Upper lobe of left lung (tissue), 6 donors: ENCODE measurements at regions not wholly inside any gene's neighbourhood (a gene's known extent, or its start where the extent isn't known, plus 50 kb on each side); places are given as distances from the start of the nearest gene placed in this dataset.

Experiments used
- ATAC-seq, 2 donors: fragments of 200-7000 bp; cut with Tn5 transposase; one replicate each; pipeline ENCODE4 v1.9.1; 2022; ENCODE audit warnings: mild to moderate bottlenecking in 2 of 2, moderate library complexity in 2 of 2; ENCODE audit not compliant: low FRiP score in 2 of 2
- DNase-seq, 2 donors: peaks; one replicate each; pipeline ENCODE4 v3.0.0-alpha.2; 2019 to 2020
- H3K27ac ChIP-seq, 4 donors: fragments of 200-600 bp; sonication (generic); one replicate each; pipeline ENCODE4 v1.5.1; 2016 to 2019
- H3K27me3 ChIP-seq, 4 donors: fragments of 200-600 bp; sonication (generic); one replicate each; pipeline ENCODE4 v1.5.1; 2017 to 2019
- H3K36me3 ChIP-seq, 4 donors: fragments of 200-600 bp; sonication (generic); one replicate each; pipeline ENCODE4 v1.5.1; 2016 to 2019
- H3K4me1 ChIP-seq, 4 donors: fragments of 200-600 bp; sonication (generic); one replicate each; pipeline ENCODE4 v1.5.1; 2018 to 2019
- H3K4me3 ChIP-seq, 4 donors: fragments of 200-600 bp; sonication (generic); one replicate each; pipeline ENCODE4 v1.5.1; 2017 to 2019; ENCODE audit warnings: mild to moderate bottlenecking in 2 of 4, moderate library complexity in 1 of 4
- H3K9me3 ChIP-seq, 4 donors: fragments of 200-600 bp; sonication (generic); one replicate each; pipeline ENCODE4 v1.5.1; 2018 to 2019
- CTCF ChIP-seq, 6 experiments: fragments of 450-650 bp in 4 of 6; fragments of 200-600 bp in 2 of 6; sonication (generic) in 2 of 6; IDR thresholded peaks; one replicate each; pipeline ENCODE4 v1.5.1; 2016 to 2019; ENCODE audit warnings: antibody characterized with exemption in 6 of 6
- EP300 ChIP-seq, 4 donors: sonication (generic); formaldehyde crosslinking; IDR thresholded peaks; one replicate each; pipeline ENCODE4 v1.5.1; 2017; ENCODE audit warnings: antibody characterized with exemption in 4 of 4, control low read depth in 2 of 4
- POLR2A ChIP-seq, 4 donors: fragments of 450-650 bp; IDR thresholded peaks; one replicate each; pipeline ENCODE4 v1.5.1; 2016 to 2017; ENCODE audit warnings: antibody characterized with exemption in 4 of 4, mild to moderate bottlenecking in 2 of 4
- POLR2AphosphoS5 ChIP-seq, 2 donors: sonication (generic); formaldehyde crosslinking; IDR thresholded peaks; one replicate each; pipeline ENCODE4 v1.5.1; 2017; ENCODE audit warnings: antibody characterized with exemption in 2 of 2
- WGBS, 2 donors: methylation state at CpG; one replicate each; pipeline ENCODE4 v1.1.5; 2017 to 2018; 5-methylcytosine and 5-hydroxymethylcytosine counted together
- donor health status: DM: no; HTN: no; CAD: no; lungs with moderate emphysema.
- donor health status: DM: no; HTN: yes; CAD: no; lungs with severe emphysema.

GRCh38 chr2:6443061-6443823 lies 422.5 kb downstream of the CMPK2 start:
- Histone ChIP-seq H3K4me3 (no peak overlapping the region), H3K4me1 (no peaks in the 10 kb centered on the region), H3K27ac (no peak overlapping the region), H3K36me3 (no peaks in the 10 kb centered on the region), H3K27me3 (no peaks in the 10 kb centered on the region), H3K9me3 (no peaks in the 10 kb centered on the region)
- WGBS, 2 donors: 89 to 91% methylated on average over 3 to 4 of the region's 4 CpGs
- TF ChIP-seq POLR2AphosphoS5 (IDR thresholded peaks at IDR 0.05) (no peak), POLR2A (IDR thresholded peaks at IDR 0.05) (no peak), CTCF (IDR thresholded peaks at IDR 0.05) (no peak)
- ATAC-seq (no peak), DNase-seq (no peak)

- DNase-seq (no peak), ATAC-seq (no peak)
- no peak overlapping the region for H3K27ac ChIP-seq
- no peak overlapping the region for H3K4me3 ChIP-seq
- TF ChIP-seq EP300 (IDR thresholded peaks at IDR 0.05): no peak
- TF ChIP-seq CTCF (IDR thresholded peaks at IDR 0.05): no peak
- TF ChIP-seq POLR2AphosphoS5 (IDR thresholded peaks at IDR 0.05): no peak
- TF ChIP-seq POLR2A (IDR thresholded peaks at IDR 0.05): no peak
- no peaks in the 10 kb centered on the region for H3K36me3 ChIP-seq
- H3K27me3 ChIP-seq: no peaks in the 10 kb centered on the region
- H3K4me1 ChIP-seq: no peaks in the 10 kb centered on the region
- no peaks in the 10 kb centered on the region for H3K9me3 ChIP-seq
- 93 to 100% methylated on average over 2 of the region's 2 CpGs for WGBS, 2 donors
Observed at GRCh38 chr2:6444514-6444913, 421.2 kb downstream of the CMPK2 start.

GRCh38 chr2:6445156-6445555 lies 420.6 kb downstream of the CMPK2 start:
- Histone ChIP-seq H3K36me3 (no peaks in the 10 kb centered on the region), H3K9me3 (no peaks in the 10 kb centered on the region), H3K4me1 (no peaks in the 10 kb centered on the region), H3K27me3 (no peaks in the 10 kb centered on the region), H3K4me3 (no peak overlapping the region), H3K27ac (no peak overlapping the region)
- WGBS, 2 donors: 92 to 95% methylated on average over 3 of the region's 3 CpGs
- TF ChIP-seq CTCF (IDR thresholded peaks at IDR 0.05): no peak
- TF ChIP-seq EP300 (IDR thresholded peaks at IDR 0.05): no peak
- no peak for TF ChIP-seq POLR2A (IDR thresholded peaks at IDR 0.05)
- TF ChIP-seq POLR2AphosphoS5 (IDR thresholded peaks at IDR 0.05): no peak
- DNase-seq (no peak), ATAC-seq (no peak)

GRCh38 chr2:6446938-6447608 lies 418.6 kb downstream of the CMPK2 start:
- Histone ChIP-seq H3K36me3 (no peaks in the 10 kb centered on the region), H3K4me1 (no peaks in the 10 kb centered on the region), H3K4me3 (no peak overlapping the region), H3K27ac (no peak overlapping the region), H3K27me3 (no peaks in the 10 kb centered on the region), H3K9me3 (no peaks in the 10 kb centered on the region)
- 64 to 68% methylated on average over 3 of the region's 3 CpGs for WGBS, 2 donors
- no peak for DNase-seq
- ATAC-seq: no peak
- no peak for TF ChIP-seq POLR2A (IDR thresholded peaks at IDR 0.05)
- no peak for TF ChIP-seq EP300 (IDR thresholded peaks at IDR 0.05)
- no peak for TF ChIP-seq CTCF (IDR thresholded peaks at IDR 0.05)
- no peak for TF ChIP-seq POLR2AphosphoS5 (IDR thresholded peaks at IDR 0.05)
